Colonic mucosa (tissue), 4 donors: ENCODE measurements at regions not wholly inside any gene's neighbourhood (a gene's known extent, or its start where the extent isn't known, plus 50 kb on each side); places are given as distances from the start of the nearest gene placed in this dataset.

Experiments used
- DNase-seq: peaks from one replicate; pipeline ENCODE4 v3.0.0-alpha.2; 2020
- H3K27ac ChIP-seq: fragments of 200-600 bp; one replicate; pipeline ENCODE4 v1.8.0; 2021
- H3K27me3 ChIP-seq: fragments of 200-600 bp; one replicate; pipeline ENCODE4 v1.8.0; 2021
- H3K36me3 ChIP-seq: fragments of 200-600 bp; one replicate; pipeline ENCODE4 v1.8.0; 2021
- H3K4me1 ChIP-seq: fragments of 200-600 bp; one replicate; pipeline ENCODE4 v1.8.0; 2021; ENCODE audit warnings: mild to moderate bottlenecking
- H3K4me3 ChIP-seq: fragments of 200-600 bp; one replicate; pipeline ENCODE4 v1.8.0; 2021
- H3K9ac ChIP-seq, 2 donors: one replicate each; pipeline ENCODE4 v1.7.0; 2013; ENCODE audit warnings: control low read depth in 2 of 2, low read depth in 2 of 2, low read length in 2 of 2
- H3K9me3 ChIP-seq: fragments of 200-600 bp; one replicate; pipeline ENCODE4 v1.8.0; 2021
- intact Hi-C: fragments of 100-400 bp; cut with DNase I; formaldehyde crosslinking; loops from one replicate; pipeline ENCODE4 v1.14.1; 2022
- TF ChIP-seq, protein P1 (sequence below): fragments of 200-600 bp; IDR thresholded peaks from one replicate; pipeline ENCODE4 v1.8.0; 2022; ENCODE audit warnings: antibody characterized with exemption, mild to moderate bottlenecking
- donor health status: healthy.
- donor health status: DM: no; HTN: no; CAD: no.
- donor health status: DM: no; HTN: no; CAD: no.

DNA sequence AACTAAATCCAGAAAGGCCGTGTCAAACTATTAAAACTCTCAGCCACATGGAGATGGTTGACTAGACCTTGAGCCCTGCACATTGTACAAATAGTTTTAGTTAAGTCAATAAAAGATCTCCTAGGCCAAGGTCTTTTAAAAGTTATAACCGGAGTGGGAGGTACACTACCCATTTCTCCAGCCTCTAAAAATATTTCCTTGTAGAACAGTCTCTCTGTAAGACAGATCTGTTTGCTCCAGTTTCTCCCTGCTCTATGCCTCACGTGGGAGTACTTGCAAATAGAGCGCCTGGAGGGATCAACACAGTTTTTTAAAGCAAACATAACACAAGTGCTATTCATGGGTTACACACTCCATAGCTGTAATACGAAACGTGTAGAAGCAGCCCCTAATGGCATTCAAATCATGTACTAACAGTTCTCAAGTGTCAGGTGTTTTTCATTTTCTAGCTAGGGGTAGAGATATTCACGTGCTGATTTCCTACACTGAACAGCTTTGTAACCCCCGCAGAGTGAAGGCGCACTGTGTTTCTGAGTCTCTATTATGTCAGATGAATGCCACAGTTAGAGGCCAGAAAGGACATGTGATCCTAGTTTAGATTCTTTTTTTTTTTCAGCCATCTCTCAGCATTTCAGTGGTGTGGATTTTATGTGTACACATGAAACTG, 703.4 kb upstream of the GRAMD2B start:
- H3K36me3 ChIP-seq: no peaks in the 10 kb centered on the region
- no peaks in the 10 kb centered on the region for H3K9me3 ChIP-seq
- H3K27me3 ChIP-seq: no peaks in the 10 kb centered on the region
- H3K4me1 ChIP-seq: no peaks in the 10 kb centered on the region
- intact Hi-C loops: no loop called here
- DNase-seq: peak; percentile 42
- no peak overlapping the region for H3K4me3 ChIP-seq
- no peak overlapping the region for H3K27ac ChIP-seq
- TF ChIP-seq, protein P1, sequence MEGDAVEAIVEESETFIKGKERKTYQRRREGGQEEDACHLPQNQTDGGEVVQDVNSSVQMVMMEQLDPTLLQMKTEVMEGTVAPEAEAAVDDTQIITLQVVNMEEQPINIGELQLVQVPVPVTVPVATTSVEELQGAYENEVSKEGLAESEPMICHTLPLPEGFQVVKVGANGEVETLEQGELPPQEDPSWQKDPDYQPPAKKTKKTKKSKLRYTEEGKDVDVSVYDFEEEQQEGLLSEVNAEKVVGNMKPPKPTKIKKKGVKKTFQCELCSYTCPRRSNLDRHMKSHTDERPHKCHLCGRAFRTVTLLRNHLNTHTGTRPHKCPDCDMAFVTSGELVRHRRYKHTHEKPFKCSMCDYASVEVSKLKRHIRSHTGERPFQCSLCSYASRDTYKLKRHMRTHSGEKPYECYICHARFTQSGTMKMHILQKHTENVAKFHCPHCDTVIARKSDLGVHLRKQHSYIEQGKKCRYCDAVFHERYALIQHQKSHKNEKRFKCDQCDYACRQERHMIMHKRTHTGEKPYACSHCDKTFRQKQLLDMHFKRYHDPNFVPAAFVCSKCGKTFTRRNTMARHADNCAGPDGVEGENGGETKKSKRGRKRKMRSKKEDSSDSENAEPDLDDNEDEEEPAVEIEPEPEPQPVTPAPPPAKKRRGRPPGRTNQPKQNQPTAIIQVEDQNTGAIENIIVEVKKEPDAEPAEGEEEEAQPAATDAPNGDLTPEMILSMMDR: no peak
- no peak overlapping the region for H3K9ac ChIP-seq

DNA sequence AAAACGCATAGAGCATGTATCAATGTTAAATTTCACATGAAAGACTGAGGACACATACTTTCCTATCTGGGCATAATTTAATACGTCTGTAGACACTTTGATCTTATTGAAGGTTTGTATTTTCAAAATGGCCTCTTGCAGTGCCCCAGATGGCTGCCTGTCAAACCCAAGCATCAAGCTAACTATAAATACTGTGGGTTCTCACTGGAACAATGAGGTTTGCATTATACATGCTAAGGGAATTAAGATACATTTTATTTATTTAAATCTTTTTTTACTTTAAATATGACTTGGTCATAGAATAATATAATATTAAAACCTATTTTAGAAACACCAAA, 702.9 kb upstream of the GRAMD2B start:
- Histone ChIP-seq H3K27ac (no peak overlapping the region), H3K27me3 (no peaks in the 10 kb centered on the region), H3K9ac (no peak overlapping the region), H3K4me1 (no peaks in the 10 kb centered on the region), H3K36me3 (no peaks in the 10 kb centered on the region), H3K4me3 (no peak overlapping the region), H3K9me3 (no peaks in the 10 kb centered on the region)
- TF ChIP-seq, protein P1: no peak
- intact Hi-C loops: no loop called here
- no peak for DNase-seq

DNA sequence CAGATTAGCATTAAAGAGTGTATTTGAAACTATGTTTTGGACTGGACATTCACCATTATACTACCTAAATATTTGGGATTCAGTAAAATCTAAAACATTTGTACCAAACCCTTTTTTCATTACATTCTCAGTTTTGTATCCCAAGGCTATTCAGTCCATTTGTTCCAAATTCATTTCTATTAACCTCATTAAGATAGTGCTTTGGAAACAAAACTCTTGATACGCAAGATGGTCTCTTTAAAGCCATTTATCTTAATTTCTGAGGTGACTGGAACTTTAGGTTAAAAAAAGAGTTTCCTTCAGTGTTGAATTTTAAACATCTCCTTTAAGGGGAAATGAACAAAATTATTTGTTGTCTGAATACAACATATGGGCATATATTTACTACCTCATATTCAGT, 702.5 kb upstream of the GRAMD2B start:
- TF ChIP-seq, protein P1: no peak
- Histone ChIP-seq H3K4me3 (no peak overlapping the region), H3K9me3 (no peaks in the 10 kb centered on the region), H3K36me3 (no peaks in the 10 kb centered on the region), H3K27ac (no peak overlapping the region), H3K27me3 (no peaks in the 10 kb centered on the region), H3K4me1 (no peaks in the 10 kb centered on the region), H3K9ac (no peak overlapping the region)
- intact Hi-C loops: no loop called here
- DNase-seq: no peak

DNA sequence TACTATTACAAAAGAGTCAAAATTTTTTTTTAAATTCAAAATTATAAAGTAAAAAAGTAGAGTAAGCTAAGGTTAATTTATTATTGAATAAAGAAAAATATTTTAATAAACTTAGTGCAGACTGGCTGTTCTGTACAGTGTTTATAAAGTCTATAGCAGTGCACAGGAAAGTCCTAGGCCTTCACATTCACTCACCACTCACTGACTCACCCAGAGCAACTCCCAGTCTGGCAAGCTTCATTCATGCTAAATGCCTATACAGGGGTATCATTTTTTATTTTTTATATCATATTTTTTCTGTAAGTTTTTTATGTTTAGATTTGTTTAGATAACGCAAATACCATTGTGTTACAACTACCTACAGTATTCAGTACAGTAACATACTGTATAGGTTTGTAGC, 700.7 kb upstream of the GRAMD2B start:
- no peak overlapping the region for H3K27ac ChIP-seq
- no peak for DNase-seq
- no peak overlapping the region for H3K9ac ChIP-seq
- TF ChIP-seq, protein P1: no peak
- intact Hi-C loops: no loop called here
- no peak overlapping the region for H3K4me3 ChIP-seq
- H3K27me3 ChIP-seq: no peaks in the 10 kb centered on the region
- no peaks in the 10 kb centered on the region for H3K36me3 ChIP-seq
- H3K9me3 ChIP-seq: no peaks in the 10 kb centered on the region
- H3K4me1 ChIP-seq: no peaks in the 10 kb centered on the region

DNA sequence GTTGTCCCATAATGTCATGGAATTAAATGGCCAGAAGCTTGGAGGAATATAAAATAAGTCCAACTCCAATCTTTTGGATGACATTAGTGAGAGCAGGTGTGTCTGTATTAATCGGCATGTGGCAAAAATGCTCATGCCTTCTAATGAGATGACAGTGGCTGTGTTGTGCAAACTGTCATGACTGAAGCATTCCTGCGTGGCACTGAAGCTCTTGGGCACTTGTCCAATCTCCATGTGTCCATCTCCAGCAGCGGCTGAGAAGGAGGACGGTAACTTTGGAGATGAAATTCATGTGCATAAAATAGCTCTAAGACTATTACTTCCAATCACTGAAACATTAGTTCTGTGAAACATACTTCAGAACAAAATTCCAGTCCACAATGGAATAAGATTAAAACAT, 697.5 kb upstream of the GRAMD2B start:
- Histone ChIP-seq H3K4me1 (no peaks in the 10 kb centered on the region), H3K27ac (no peak overlapping the region), H3K36me3 (no peaks in the 10 kb centered on the region), H3K9ac (no peak overlapping the region), H3K27me3 (no peaks in the 10 kb centered on the region), H3K4me3 (no peak overlapping the region), H3K9me3 (no peaks in the 10 kb centered on the region)
- TF ChIP-seq, protein P1: no peak
- intact Hi-C loops: no loop called here
- no peak for DNase-seq

DNA sequence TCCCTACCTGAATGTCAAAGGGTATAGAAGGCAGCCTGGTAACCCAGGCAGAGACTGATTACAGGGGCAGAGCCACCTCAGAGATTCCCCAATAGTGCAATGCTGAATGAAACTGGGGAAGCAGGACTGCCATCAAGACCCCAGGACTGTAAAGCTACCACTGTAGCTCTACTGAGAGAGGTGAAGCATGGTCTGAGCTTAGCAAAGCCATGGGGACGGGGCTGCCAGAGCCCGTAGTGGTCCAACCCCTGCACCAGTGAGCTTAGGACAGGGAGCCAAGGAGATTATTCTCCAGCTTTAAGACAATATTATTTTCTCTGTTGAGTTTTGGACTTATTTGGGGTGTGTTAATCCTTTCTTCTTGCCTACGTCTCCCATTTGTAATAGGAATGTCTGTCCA, 679.3 kb upstream of the GRAMD2B start:
- Histone ChIP-seq H3K36me3 (no peaks in the 10 kb centered on the region), H3K9ac (no peak overlapping the region), H3K27me3 (no peaks in the 10 kb centered on the region), H3K4me3 (no peak overlapping the region), H3K9me3 (no peaks in the 10 kb centered on the region), H3K4me1 (no peaks in the 10 kb centered on the region), H3K27ac (no peak overlapping the region)
- intact Hi-C loops: no loop called here
- no peak for DNase-seq
- TF ChIP-seq, protein P1: no peak
